ENCODE measurements at regions not wholly inside any gene's neighbourhood (a gene's known extent, or its start where the extent isn't known, plus 50 kb on each side); places are given as distances from the start of the nearest gene placed in this dataset.

DNA sequence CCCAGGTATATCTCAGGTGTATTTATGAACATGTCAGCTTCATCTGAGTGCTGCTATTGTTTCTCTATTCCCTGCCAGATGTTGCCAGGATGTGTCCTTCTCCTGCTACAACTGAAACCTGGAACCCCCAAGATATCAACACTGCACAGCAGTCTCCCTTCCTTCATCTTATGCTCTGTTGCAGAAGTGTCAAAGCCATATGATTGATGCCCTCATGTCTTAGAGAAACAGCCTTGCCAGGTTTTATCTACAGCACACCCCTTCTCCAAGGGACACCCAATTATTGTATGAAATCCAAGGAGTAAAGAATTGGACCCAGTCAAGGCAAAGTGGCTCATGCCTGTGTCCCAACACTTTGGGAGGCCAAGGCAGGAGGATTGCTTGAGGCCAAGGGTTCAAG is 60.5 kb upstream of the GHITM start:
- TF ChIP-seq, protein P1, sequence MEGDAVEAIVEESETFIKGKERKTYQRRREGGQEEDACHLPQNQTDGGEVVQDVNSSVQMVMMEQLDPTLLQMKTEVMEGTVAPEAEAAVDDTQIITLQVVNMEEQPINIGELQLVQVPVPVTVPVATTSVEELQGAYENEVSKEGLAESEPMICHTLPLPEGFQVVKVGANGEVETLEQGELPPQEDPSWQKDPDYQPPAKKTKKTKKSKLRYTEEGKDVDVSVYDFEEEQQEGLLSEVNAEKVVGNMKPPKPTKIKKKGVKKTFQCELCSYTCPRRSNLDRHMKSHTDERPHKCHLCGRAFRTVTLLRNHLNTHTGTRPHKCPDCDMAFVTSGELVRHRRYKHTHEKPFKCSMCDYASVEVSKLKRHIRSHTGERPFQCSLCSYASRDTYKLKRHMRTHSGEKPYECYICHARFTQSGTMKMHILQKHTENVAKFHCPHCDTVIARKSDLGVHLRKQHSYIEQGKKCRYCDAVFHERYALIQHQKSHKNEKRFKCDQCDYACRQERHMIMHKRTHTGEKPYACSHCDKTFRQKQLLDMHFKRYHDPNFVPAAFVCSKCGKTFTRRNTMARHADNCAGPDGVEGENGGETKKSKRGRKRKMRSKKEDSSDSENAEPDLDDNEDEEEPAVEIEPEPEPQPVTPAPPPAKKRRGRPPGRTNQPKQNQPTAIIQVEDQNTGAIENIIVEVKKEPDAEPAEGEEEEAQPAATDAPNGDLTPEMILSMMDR (conservative IDR thresholded peaks at IDR 0.05; ENCODE audit: low read length) = no peak
- no peak for TF ChIP-seq EZH2phosphoT487 (IDR thresholded peaks at IDR 0.05; ENCODE audit: borderline replicate concordance)

GRCh38 chr10:84084342-84084741 is 55.0 kb upstream of the GHITM start:
- no peaks in the 10 kb centered on the region for H3K36me3 ChIP-seq (ENCODE audit: insufficient read depth, low read length)
- H3K9ac ChIP-seq (ENCODE audit: low read depth, low read length, poor library complexity, severe bottlenecking) = no peak overlapping the region
- H3F3A ChIP-seq (ENCODE audit: low read depth) = no peaks in the 10 kb centered on the region
- no peak overlapping the region for H2AFZ ChIP-seq (ENCODE audit: low read length)
- TF ChIP-seq, protein P1 (conservative IDR thresholded peaks at IDR 0.05; ENCODE audit: low read length) = no peak
- TF ChIP-seq EZH2phosphoT487 (IDR thresholded peaks at IDR 0.05; ENCODE audit: borderline replicate concordance) = no peak
- H3K4me3 ChIP-seq (ENCODE audit: low read length, poor library complexity, severe bottlenecking) = no peak overlapping the region
- no peaks in the 10 kb centered on the region for H3K27me3 ChIP-seq (ENCODE audit: insufficient read depth, low read length, poor library complexity, severe bottlenecking)
- no peak overlapping the region for H3K4me2 ChIP-seq (ENCODE audit: low read depth, low read length, poor library complexity, severe bottlenecking)
- no peaks in the 10 kb centered on the region for H3K79me2 ChIP-seq (ENCODE audit: insufficient read depth, low read length)
- no peaks in the 10 kb centered on the region for H3K9me2 ChIP-seq (replicated peaks; ENCODE audit: low read depth, low read length)
- no peaks in the 10 kb centered on the region for H3K4me1 ChIP-seq (ENCODE audit: insufficient read depth, low read length, poor library complexity, severe bottlenecking)
- no peaks in the 10 kb centered on the region for H3K9me3 ChIP-seq (ENCODE audit: insufficient read depth, low read depth, low read length)
- no peaks in the 10 kb centered on the region for H4K20me1 ChIP-seq (ENCODE audit: insufficient read depth, low read length, poor library complexity, severe bottlenecking)

More for the DNA sequence above, 60.5 kb upstream of the GHITM start:
- H3K9me3 ChIP-seq (ENCODE audit: insufficient read depth, low read depth, low read length) = no peaks in the 10 kb centered on the region
- H3K79me2 ChIP-seq (ENCODE audit: insufficient read depth, low read length) = no peaks in the 10 kb centered on the region
- no peaks in the 10 kb centered on the region for H3K27me3 ChIP-seq (ENCODE audit: insufficient read depth, low read length, poor library complexity, severe bottlenecking)
- no peaks in the 10 kb centered on the region for H3K4me1 ChIP-seq (ENCODE audit: insufficient read depth, low read length, poor library complexity, severe bottlenecking)
- no peaks in the 10 kb centered on the region for H3F3A ChIP-seq (ENCODE audit: low read depth)
- H4K20me1 ChIP-seq (ENCODE audit: insufficient read depth, low read length, poor library complexity, severe bottlenecking) = no peaks in the 10 kb centered on the region
- no peaks in the 10 kb centered on the region for H3K9me2 ChIP-seq (replicated peaks; ENCODE audit: low read depth, low read length)
- no peak overlapping the region for H3K4me2 ChIP-seq (ENCODE audit: low read depth, low read length, poor library complexity, severe bottlenecking)
- no peak overlapping the region for H3K4me3 ChIP-seq (ENCODE audit: low read length, poor library complexity, severe bottlenecking)
- no peak overlapping the region for H3K9ac ChIP-seq (ENCODE audit: low read depth, low read length, poor library complexity, severe bottlenecking)
- no peaks in the 10 kb centered on the region for H3K36me3 ChIP-seq (ENCODE audit: insufficient read depth, low read length)
- no peak overlapping the region for H2AFZ ChIP-seq (ENCODE audit: low read length)

- no peak overlapping the region for H3K9ac ChIP-seq (ENCODE audit: low read depth, low read length, poor library complexity, severe bottlenecking)
- H2AFZ ChIP-seq (ENCODE audit: low read length) = no peak overlapping the region
- H3K36me3 ChIP-seq (ENCODE audit: insufficient read depth, low read length) = no peaks in the 10 kb centered on the region
- no peaks in the 10 kb centered on the region for H3K27me3 ChIP-seq (ENCODE audit: insufficient read depth, low read length, poor library complexity, severe bottlenecking)
- H3K9me3 ChIP-seq (ENCODE audit: insufficient read depth, low read depth, low read length) = no peaks in the 10 kb centered on the region
- H4K20me1 ChIP-seq (ENCODE audit: insufficient read depth, low read length, poor library complexity, severe bottlenecking) = no peaks in the 10 kb centered on the region
- H3K79me2 ChIP-seq (ENCODE audit: insufficient read depth, low read length) = no peaks in the 10 kb centered on the region
- H3K4me3 ChIP-seq (ENCODE audit: low read length, poor library complexity, severe bottlenecking) = no peak overlapping the region
- TF ChIP-seq, protein P1 (conservative IDR thresholded peaks at IDR 0.05; ENCODE audit: low read length) = no peak
- TF ChIP-seq EZH2phosphoT487 (IDR thresholded peaks at IDR 0.05; ENCODE audit: borderline replicate concordance) = no peak
- no peaks in the 10 kb centered on the region for H3F3A ChIP-seq (ENCODE audit: low read depth)
- no peak overlapping the region for H3K4me2 ChIP-seq (ENCODE audit: low read depth, low read length, poor library complexity, severe bottlenecking)
- no peaks in the 10 kb centered on the region for H3K4me1 ChIP-seq (ENCODE audit: insufficient read depth, low read length, poor library complexity, severe bottlenecking)
- no peaks in the 10 kb centered on the region for H3K9me2 ChIP-seq (replicated peaks; ENCODE audit: low read depth, low read length)
These were observed 52.1 kb upstream of the GHITM start for GRCh38 chr10:84087202-84087601.

All from Loucy (cell line).